ENCODE measurements at regions not wholly inside any gene's neighbourhood (a gene's known extent, or its start where the extent isn't known, plus 50 kb on each side); places are given as distances from the start of the nearest gene placed in this dataset.

GRCh38 chr15:68487087-68487843 lies 55.3 kb upstream of the ITGA11 start:
- peak in 1 of 2 donors; percentile 76 for DNase-seq
- no peaks in the 10 kb centered on the region for H3K9me3 ChIP-seq
- TF ChIP-seq CTCF (IDR thresholded peaks at IDR 0.05), result no peak
- no peak overlapping the region for H3K4me3 ChIP-seq
- H3K27me3 ChIP-seq, result no peaks in the 10 kb centered on the region
- peak overlapping the region; percentile 87 to 91 for H3K27ac ChIP-seq
- intact Hi-C loops (cut with DNase I; ENCODE audit: low total_unique reads), result no loop called here
- H3K4me1 ChIP-seq, result peaks cover 6 to 51% (median 38%) of the 10 kb centered on the region in 4 donors
- no peaks in the 10 kb centered on the region for H3K36me3 ChIP-seq

- H3K36me3 ChIP-seq, result no peaks in the 10 kb centered on the region
- no peaks in the 10 kb centered on the region for H3K9me3 ChIP-seq
- DNase-seq, result no peak
- peak overlapping the region; percentile 87 to 91 for H3K27ac ChIP-seq
- no peak overlapping the region for H3K4me3 ChIP-seq
- no peaks in the 10 kb centered on the region for H3K27me3 ChIP-seq
- peaks cover 6 to 59% (median 46%) of the 10 kb centered on the region in 4 donors for H3K4me1 ChIP-seq
- intact Hi-C loops (cut with DNase I; ENCODE audit: low total_unique reads), result no loop called here
- no peak for TF ChIP-seq CTCF (IDR thresholded peaks at IDR 0.05)
These were observed 56.3 kb upstream of the ITGA11 start for GRCh38 chr15:68488290-68488689.

- peaks cover 6 to 60% (median 50%) of the 10 kb centered on the region in 4 donors for H3K4me1 ChIP-seq
- DNase-seq, result no peak
- no peaks in the 10 kb centered on the region for H3K36me3 ChIP-seq
- H3K27ac ChIP-seq, result peak overlapping the region in 1 of 2 donors; percentile 91
- no peaks in the 10 kb centered on the region for H3K9me3 ChIP-seq
- no peaks in the 10 kb centered on the region for H3K27me3 ChIP-seq
- no peak for TF ChIP-seq CTCF (IDR thresholded peaks at IDR 0.05)
- intact Hi-C loops (cut with DNase I; ENCODE audit: low total_unique reads), result no loop called here
- H3K4me3 ChIP-seq, result no peak overlapping the region
These were observed 57.0 kb upstream of the ITGA11 start for GRCh38 chr15:68488966-68489365.

- Histone ChIP-seq H3K27ac (peak overlapping the region in 1 of 2 donors; percentile 4), H3K4me1 (peaks cover 6 to 57% (median 46%) of the 10 kb centered on the region in 4 donors), H3K4me3 (no peak overlapping the region), H3K9me3 (no peaks in the 10 kb centered on the region), H3K36me3 (no peaks in the 10 kb centered on the region), H3K27me3 (no peaks in the 10 kb centered on the region)
- TF ChIP-seq CTCF (IDR thresholded peaks at IDR 0.05), result no peak
- intact Hi-C loops (cut with DNase I; ENCODE audit: low total_unique reads), result no loop called here
- DNase-seq, result no peak
These were observed 57.5 kb upstream of the ITGA11 start for GRCh38 chr15:68489421-68489820.

- no peaks in the 10 kb centered on the region for H3K36me3 ChIP-seq
- intact Hi-C loops (cut with DNase I; ENCODE audit: low total_unique reads), result no loop called here
- no peak for DNase-seq
These were observed 59.6 kb upstream of the ITGA11 start for GRCh38 chr15:68491415-68492106.

More at GRCh38 chr15:68491415-68492106, 59.6 kb upstream of the ITGA11 start:
- TF ChIP-seq CTCF (IDR thresholded peaks at IDR 0.05), result no peak
- no peak overlapping the region for H3K27ac ChIP-seq
- H3K9me3 ChIP-seq, result no peaks in the 10 kb centered on the region
- H3K4me3 ChIP-seq, result no peak overlapping the region
- peaks cover 6 to 35% (median 26%) of the 10 kb centered on the region in 4 donors for H3K4me1 ChIP-seq
- no peaks in the 10 kb centered on the region for H3K27me3 ChIP-seq
